Motor neuron (in vitro differentiated cells): ENCODE measurements at regions not wholly inside any gene's neighbourhood (a gene's known extent, or its start where the extent isn't known, plus 50 kb on each side); places are given as distances from the start of the nearest gene placed in this dataset.

Experiments
- ATAC-seq, 8 experiments: fragments of 200-7000 bp; cut with Tn5 transposase; replicated peaks in 6 of 8; 2 replicates each; pipeline ENCODE4 v1.8.0; 2021; ENCODE audit warnings: mild to moderate bottlenecking in 8 of 8, moderate library complexity in 8 of 8
- H3K27ac ChIP-seq, 2 donors: fragments of 250-450 bp; sonication (Bioruptor Pico); 2 replicates each; pipeline ENCODE4 v1.9.0; 2021; ENCODE audit warnings: antibody characterized with exemption in 2 of 2, mild to moderate bottlenecking in 2 of 2, moderate library complexity in 1 of 2
- H3K4me1 ChIP-seq, 2 donors: fragments of 250-450 bp; sonication (Bioruptor Pico); replicated peaks in 1 of 2; 2 replicates each; pipeline ENCODE4 v1.6.1; 2021; ENCODE audit warnings: antibody characterized with exemption in 2 of 2, mild to moderate bottlenecking in 2 of 2, moderate library complexity in 1 of 2
- H3K4me3 ChIP-seq, 5 donors: fragments of 250-450 bp; sonication (Bioruptor Pico); 2 replicates each; pipeline ENCODE4 v1.9.0; 2021; ENCODE audit warnings: antibody characterized with exemption in 5 of 5, mild to moderate bottlenecking in 5 of 5, moderate library complexity in 4 of 5
- WGBS, 10 experiments: fragments of 450-650 bp; shearing (Covaris generic); methylation state at CpG; one replicate each; pipeline ENCODE4 v1.0.0; 2022; 5-methylcytosine and 5-hydroxymethylcytosine counted together
- in situ Hi-C, 9 experiments: fragments of 400-800 bp; cut with MboI; loops; one replicate each; pipeline ENCODE4 v1.15.0; 2021; ENCODE audit warnings: low sequenced_read_pairs in 9 of 9, low pct_unique_long_range_greater_than_20kb in 2 of 9; ENCODE audit not compliant: unreplicated experiment in 9 of 9

DNA sequence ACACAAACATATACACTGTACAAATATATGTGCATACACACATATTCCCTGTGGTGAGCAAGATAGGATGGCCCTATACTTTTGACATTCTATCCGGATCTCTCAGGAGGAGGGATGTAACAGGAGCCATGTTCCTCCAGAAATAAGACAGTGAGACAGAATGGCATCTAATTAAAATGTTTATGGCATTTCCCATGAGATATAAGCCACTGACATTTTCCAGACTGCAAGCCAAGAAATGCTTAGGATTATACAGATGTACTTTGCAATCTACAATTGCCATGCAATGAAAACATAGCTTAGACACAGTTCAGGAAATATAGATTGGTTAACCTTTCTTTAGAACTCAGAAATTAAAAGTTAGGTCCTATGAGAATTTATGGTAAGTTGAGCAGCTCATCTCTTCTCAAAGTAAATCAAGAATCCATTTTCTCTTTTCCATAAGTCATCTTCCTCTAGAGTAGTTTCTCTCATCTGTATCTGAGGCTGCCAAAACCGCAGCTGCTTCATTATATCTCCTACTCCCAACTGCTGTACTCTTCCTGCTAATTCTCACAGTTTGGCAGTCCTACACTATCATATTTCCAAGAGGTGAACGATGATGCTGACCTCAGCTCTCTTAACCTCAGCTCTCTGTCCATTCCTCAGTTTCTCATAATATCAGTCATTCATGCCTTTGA lies 1719.1 kb downstream of the MAT2B start:
- in situ Hi-C loops, result loop anchor here in 2 of 9 experiments (25.0 kb wide), 3 partner anchors 237 to 1187 kb away; no protein-coding TSS in a partner anchor
- WGBS, 10 experiments, result 6 to 100% (median 69%) methylated on average over 1 to 3 of the region's 3 CpGs; no CpG with 5 or more reads in 1 of the 10 experiments
- no peak overlapping the region for H3K4me3 ChIP-seq

DNA sequence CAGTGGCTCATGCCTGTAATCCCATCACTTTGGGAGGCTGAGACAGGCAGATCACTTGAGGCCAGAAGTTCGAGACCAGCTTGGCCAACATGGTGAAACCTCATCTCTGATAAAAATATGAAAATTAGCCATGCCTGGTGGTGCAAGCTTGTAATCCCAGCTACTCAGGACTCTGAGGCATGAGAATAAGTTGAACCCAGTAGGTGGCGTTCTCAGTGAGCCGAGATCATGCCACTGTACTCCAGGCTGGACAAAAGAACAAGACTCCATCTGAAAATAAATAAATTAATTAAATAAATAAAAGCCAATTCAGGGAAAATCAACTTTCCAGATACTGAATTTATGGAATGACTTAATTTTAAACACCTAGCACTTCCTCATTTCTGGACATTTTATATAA lies 1722.1 kb downstream of the MAT2B start:
- no peak overlapping the region for H3K27ac ChIP-seq
- no peak overlapping the region for H3K4me3 ChIP-seq
- in situ Hi-C loops, result no loop called here
- 28 to 100% (median 80%) methylated on average over 2 to 3 of the region's 3 CpGs; no CpG with 5 or more reads in 2 of the 10 experiments for WGBS, 10 experiments
- peak in 1 of 8 experiments; percentile 15 for ATAC-seq
- H3K4me1 ChIP-seq, result no peaks in the 10 kb centered on the region

More for the DNA sequence above, 1719.1 kb downstream of the MAT2B start:
- Histone ChIP-seq H3K4me1 (no peaks in the 10 kb centered on the region), H3K27ac (no peak overlapping the region)
- ATAC-seq, result no peak

DNA sequence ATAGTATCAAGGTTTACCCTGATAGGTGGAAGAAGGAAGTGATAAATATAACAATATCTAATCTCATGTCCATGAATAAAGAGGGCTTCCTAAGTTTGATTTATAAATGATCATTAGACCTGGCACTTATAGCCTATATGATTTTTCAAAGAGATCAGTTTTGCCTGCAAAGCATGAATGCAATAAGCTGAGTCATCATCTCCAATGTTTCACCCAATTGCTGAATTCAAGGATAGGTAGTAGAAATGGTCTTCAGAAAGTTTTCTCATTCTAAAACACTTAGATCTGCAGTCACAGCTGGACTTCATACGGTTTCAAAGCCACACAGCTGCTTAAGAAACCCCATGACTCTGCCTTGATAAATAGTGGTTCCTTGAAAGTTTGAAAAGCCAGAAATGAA lies 1722.8 kb downstream of the MAT2B start:
- in situ Hi-C loops, result no loop called here
- Histone ChIP-seq H3K4me3 (no peak overlapping the region), H3K27ac (no peak overlapping the region), H3K4me1 (peaks cover 3 to 6% of the 10 kb centered on the region in 2 donors)
- ATAC-seq, result no peak
- WGBS, 10 experiments, result 0 to 83% (median 52%) methylated on average over 1 of the region's 1 CpG; no CpG with 5 or more reads in 4 of the 10 experiments

DNA sequence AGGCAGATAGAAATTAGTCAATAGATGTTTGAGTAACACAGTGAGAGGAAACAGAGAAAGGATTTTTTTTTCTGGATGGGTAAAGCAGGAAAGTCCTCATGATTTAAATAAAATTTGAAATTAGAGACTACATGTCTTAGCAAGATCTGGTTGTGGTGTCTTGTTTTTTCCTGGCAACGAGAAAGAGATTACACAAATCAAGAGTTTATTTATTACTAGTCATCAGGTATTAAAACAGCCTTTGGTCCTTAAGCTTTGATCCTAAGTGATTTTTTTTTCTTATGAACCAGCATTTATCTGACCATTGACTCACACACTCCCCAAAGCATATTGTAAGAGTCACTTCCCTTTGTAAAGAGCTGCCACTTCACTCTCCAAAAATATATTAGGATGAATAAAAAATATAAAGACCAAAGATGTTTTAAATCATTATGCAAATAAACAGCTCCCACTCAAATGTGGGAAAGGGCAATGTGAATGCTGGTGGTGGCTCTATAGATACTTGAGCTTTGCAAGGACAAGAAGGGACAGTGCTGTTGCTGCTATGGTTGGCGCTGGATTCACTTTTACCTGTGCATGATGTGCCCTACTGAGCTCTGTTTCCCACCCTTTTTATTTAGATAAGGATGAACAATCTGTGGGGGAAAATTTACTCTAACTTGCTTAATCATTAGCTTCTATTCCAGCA lies 1726.5 kb downstream of the MAT2B start:
- WGBS, 10 experiments, result 0 to 71% (median 38%) methylated on average over 1 to 2 of the region's 2 CpGs; no CpG with 5 or more reads in 2 of the 10 experiments
- Histone ChIP-seq H3K4me1 (peaks cover 3 to 9% of the 10 kb centered on the region in 2 donors), H3K4me3 (no peak overlapping the region), H3K27ac (no peak overlapping the region)
- no peak for ATAC-seq
- in situ Hi-C loops, result no loop called here

DNA sequence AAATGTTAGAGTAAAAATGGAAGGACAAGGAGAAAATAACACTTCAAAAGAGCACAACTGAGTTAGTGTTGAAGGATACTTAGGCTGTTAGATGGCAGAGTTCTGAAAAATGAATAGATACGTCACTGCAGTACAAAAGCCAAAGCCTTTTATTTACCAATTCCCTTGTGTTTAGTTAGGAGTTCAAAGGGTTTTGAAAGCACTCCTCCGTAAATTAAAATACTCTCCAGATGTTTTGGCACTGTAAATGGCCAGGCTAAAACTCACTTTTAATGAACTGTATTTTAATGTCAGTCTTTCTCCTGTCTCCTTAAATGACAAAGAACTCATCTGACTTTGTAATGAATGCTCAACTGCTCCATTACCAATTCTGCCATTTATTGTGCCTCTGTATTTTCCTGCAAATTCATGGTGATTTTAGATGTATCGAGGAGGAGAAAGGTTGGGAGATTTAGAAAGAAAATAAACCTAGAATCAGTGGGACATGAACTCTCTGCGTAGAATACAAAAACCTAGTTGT lies 1727.2 kb downstream of the MAT2B start:
- ATAC-seq, result peak in 4 of 8 experiments; percentile 17 to 37 (median 32)
- H3K4me3 ChIP-seq, result no peak overlapping the region
- H3K4me1 ChIP-seq, result peaks cover 7 to 15% of the 10 kb centered on the region in 2 donors
- in situ Hi-C loops, result no loop called here
- WGBS, 10 experiments, result 0 to 88% (median 22%) methylated on average over 1 to 4 of the region's 4 CpGs; no CpG with 5 or more reads in 1 of the 10 experiments
- no peak overlapping the region for H3K27ac ChIP-seq

DNA sequence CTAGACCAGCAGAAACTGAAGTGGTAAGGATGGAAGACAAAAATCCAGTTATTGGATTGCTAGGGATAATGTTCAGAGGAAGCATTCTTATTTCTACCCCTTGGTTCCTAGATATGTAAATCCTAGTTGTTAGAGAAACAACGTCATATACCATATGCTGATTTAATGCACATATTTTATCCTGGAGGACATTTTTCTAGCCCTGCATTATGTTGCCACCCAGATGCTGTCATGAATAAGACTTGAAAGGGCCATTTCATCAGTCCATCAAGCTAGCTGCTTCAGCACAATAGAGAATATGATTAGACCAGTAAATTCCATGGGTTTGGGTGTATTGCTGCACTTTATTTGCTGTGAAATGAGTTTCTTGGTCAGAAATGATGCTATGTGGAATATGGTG lies 1736.4 kb downstream of the MAT2B start:
- Histone ChIP-seq H3K4me3 (no peak overlapping the region), H3K4me1 (peaks cover 3 to 7% of the 10 kb centered on the region in 2 donors), H3K27ac (no peak overlapping the region)
- in situ Hi-C loops, result no loop called here
- 0 to 86% (median 32%) methylated on average over 1 of the region's 1 CpG; no CpG with 5 or more reads in 4 of the 10 experiments for WGBS, 10 experiments
- peak in 3 of 8 experiments; percentile 55 to 95 (median 94) for ATAC-seq

DNA sequence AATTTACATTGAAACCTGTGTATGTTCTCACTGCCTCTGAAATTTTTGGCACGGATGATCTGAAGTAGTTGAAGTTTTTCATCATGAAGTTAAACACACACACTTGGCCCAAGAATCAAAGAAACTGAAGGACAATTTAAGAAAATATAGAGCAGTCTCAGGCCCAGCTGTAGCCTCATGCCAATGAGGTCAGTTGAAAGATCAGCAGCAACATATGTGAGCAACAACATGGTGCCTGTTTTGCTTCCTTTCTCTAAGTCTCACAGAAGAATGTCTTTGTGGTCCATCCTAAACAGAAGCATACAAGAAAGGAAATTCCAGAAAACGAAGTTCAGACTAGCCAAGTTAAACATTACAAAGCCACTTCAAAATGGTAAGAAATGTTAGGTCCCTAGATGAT lies 1737.2 kb downstream of the MAT2B start:
- H3K4me3 ChIP-seq, result no peak overlapping the region
- in situ Hi-C loops, result no loop called here
- ATAC-seq, result no peak
- H3K4me1 ChIP-seq, result no peaks in the 10 kb centered on the region
- H3K27ac ChIP-seq, result no peak overlapping the region
- WGBS, 10 experiments, result 0 to 93% (median 60%) methylated on average over 1 to 2 of the region's 2 CpGs; no CpG with 5 or more reads in 1 of the 10 experiments

DNA sequence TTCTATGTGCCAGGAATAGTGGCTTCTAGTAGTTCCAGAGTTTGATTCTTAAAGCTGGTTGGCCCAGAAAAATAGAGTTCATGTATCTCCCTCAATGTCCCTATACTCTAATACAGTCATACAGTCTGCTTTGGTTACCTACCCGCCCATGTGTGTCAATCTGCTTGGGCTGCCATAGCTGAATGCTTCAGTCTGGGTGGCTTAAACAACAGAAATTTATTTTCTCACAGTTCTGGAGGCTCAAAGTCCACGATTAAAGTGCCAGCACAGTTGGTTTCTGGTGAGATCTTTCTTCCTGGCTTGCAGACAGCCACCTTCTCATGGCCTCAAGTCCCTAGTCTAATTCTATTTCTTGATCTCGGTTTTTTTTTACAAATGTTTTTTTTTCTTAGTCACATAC lies 1739.0 kb downstream of the MAT2B start:
- H3K4me1 ChIP-seq, result no peaks in the 10 kb centered on the region
- in situ Hi-C loops, result no loop called here
- 0 to 85% (median 62%) methylated on average over 1 to 3 of the region's 3 CpGs for WGBS, 10 experiments
- ATAC-seq, result peak in 1 of 8 experiments; percentile 7
- no peak overlapping the region for H3K27ac ChIP-seq
- H3K4me3 ChIP-seq, result no peak overlapping the region

DNA sequence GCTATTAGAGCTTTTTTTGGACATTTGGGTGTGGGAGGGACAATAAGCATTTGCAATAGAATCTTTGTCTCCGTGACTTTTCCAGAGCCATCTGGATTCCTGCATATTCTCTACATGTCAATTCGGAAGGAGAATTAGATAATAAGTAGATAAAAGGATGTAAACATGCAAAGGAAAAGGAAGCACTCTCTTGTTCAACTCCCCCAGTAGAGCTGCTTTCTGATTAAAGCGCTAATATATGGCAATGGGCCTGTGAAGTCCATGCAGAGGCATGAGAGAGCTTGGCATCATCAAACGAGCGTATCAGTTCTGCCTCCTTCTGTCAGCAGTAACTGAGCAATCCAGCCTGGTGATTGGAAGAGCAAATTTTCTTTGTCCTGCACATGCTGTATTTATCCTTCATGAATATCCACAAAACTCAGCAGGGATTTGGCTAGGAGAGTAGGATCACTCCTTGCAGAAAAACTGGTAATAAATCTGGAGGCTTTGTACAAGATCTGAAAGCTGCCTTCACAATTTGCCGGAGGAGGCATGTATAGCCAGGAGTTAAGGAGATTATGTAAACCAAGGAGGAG lies 1752.9 kb downstream of the MAT2B start:
- Histone ChIP-seq H3K4me1 (peaks cover 0 to 8% of the 10 kb centered on the region in 2 donors), H3K27ac (no peak overlapping the region), H3K4me3 (no peak overlapping the region)
- 0 to 73% (median 29%) methylated on average over 1 to 5 of the region's 6 CpGs; no CpG with 5 or more reads in 1 of the 10 experiments for WGBS, 10 experiments
- peak; percentile 24 to 97 (median 78) for ATAC-seq
- in situ Hi-C loops, result no loop called here

DNA sequence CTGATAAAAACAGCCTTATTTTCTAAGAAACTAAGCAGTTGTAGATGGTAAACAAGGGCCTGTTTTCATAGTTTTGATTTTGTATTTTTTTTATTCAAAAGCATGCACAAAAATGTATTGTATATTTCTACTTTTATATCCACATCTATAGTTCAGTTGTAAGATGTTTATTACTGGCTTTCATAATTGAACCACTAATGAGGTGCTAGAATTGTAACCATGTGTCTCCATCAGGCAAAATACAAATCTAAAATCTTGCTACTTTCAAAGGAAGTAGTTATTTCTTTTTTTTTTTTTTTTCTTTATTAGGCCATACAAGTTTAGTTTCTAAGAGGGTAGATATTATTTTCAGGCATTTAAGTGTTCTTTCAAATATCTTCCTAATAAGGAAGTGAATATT lies 1755.0 kb downstream of the MAT2B start:
- no peak for ATAC-seq
- H3K27ac ChIP-seq, result no peak overlapping the region
- H3K4me1 ChIP-seq, result peaks cover 6 to 11% of the 10 kb centered on the region in 2 donors
- H3K4me3 ChIP-seq, result no peak overlapping the region
- in situ Hi-C loops, result no loop called here

DNA sequence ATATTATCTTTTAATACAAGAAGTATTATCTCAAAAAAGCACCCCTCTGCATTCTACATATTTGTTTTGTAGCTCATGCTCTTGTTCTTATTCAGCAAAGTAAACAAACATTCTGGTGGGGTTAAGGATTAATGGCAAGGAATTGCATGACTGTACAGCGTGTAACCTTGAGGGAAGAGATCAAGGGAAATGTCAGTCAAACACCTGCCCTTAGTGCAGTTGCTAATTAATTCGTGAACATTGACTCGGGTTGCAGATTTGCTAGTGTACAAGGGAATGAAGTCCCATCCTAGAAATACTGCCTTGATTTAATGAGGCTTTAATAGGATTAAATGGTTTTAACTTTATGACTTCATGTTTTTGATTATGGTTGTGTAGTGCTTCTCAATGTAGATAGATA lies 1758.1 kb downstream of the MAT2B start:
- Histone ChIP-seq H3K27ac (no peak overlapping the region), H3K4me1 (peaks cover 5 to 6% of the 10 kb centered on the region in 2 donors), H3K4me3 (no peak overlapping the region)
- WGBS, 10 experiments, result 10 to 93% (median 83%) methylated on average over 1 to 3 of the region's 3 CpGs; no CpG with 5 or more reads in 3 of the 10 experiments
- no peak for ATAC-seq
- in situ Hi-C loops, result no loop called here

DNA sequence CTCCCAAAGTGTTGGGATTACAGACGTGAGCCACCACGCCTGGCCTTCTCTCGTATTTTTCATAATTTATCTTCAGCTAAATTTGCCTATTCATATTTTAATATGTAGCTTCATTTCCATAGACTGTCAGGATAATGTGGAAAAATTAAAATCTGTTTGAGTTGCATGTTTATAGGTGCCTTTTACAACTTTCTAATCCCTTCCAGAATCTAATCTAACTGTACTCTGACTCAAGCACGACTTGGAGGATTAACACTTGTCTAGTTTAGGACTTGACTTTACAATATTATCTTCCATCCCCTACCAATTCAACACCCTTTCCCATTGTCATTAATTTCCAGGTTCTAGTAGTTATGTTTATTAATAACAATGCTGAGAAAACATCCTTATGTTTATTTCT lies 1761.5 kb downstream of the MAT2B start:
- peak in 1 of 8 experiments; percentile 56 for ATAC-seq
- WGBS, 10 experiments, result 0 to 91% (median 83%) methylated on average over 1 to 4 of the region's 4 CpGs; no CpG with 5 or more reads in 4 of the 10 experiments
- Histone ChIP-seq H3K27ac (no peak overlapping the region), H3K4me3 (no peak overlapping the region), H3K4me1 (peaks cover 6% of the 10 kb centered on the region in 2 donors)
- in situ Hi-C loops, result no loop called here

DNA sequence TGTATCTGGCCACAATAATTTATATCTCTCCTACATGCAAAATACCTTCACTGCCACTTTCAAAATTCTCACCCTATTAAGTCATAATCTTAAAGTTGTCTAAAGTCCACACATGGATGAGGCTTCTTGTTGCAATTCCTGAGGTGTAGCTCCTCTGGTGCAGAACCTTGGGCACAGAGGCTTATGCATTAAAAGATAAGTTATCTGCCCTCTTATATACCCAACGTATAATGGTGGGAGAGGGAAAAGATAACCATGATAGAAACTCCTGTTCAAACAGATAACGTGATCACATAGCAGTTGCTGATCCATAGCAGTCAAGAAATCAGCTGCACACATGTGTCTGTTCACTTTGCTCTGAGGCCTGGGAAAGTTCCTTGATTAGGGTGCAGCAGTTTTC lies 1767.0 kb downstream of the MAT2B start:
- ATAC-seq, result no peak
- H3K27ac ChIP-seq, result no peak overlapping the region
- in situ Hi-C loops, result no loop called here
- WGBS, 10 experiments, result 10 to 78% (median 47%) methylated on average over 1 to 2 of the region's 2 CpGs; no CpG with 5 or more reads in 3 of the 10 experiments
- H3K4me3 ChIP-seq, result no peak overlapping the region
- peaks cover 0 to 3% of the 10 kb centered on the region in 2 donors for H3K4me1 ChIP-seq
